ENCODE measurements at regions not wholly inside any gene's neighbourhood (a gene's known extent, or its start where the extent isn't known, plus 50 kb on each side); places are given as distances from the start of the nearest gene placed in this dataset.

DNA sequence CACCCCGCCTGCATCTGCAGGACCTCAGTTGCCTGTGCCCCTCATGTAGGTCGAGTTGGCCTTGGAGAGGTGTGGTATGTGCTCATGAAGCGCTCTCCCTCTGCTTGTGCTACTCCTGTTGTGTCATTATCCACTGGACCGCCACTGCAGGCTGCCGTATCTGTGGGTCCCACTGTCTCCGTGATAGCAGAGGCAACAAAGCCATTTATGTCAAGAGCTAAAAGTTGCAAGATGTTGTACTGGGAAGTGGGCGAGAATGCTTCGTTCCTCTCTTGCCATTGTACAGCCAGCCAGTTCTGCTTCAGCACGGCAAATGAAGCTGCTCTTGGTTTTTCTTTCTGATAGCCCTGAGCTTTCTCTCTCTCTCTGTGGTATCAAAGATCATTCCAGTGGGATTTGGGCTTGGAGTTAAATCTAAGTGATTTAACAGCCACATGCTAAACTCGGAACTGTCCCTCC lies 89.0 kb downstream of the TMEM212 start:
- no peaks in the 10 kb centered on the region for H3K9me3 ChIP-seq (ENCODE audit: low read depth)
- TF ChIP-seq EZH2phosphoT487 (IDR thresholded peaks at IDR 0.05; ENCODE audit: insufficient read depth, low read depth) = no peak
- no peak for TF ChIP-seq EZH2 (IDR thresholded peaks at IDR 0.05; ENCODE audit: insufficient read depth, poor library complexity, severe bottlenecking)
- 0 out of 2 replicates have a peak, but pooled peaks cover 5% of the 10 kb centered on the region for H3F3A ChIP-seq (ENCODE audit: insufficient read depth)
- no peak overlapping the region for H3K4me2 ChIP-seq (ENCODE audit: unreplicated experiment)
- no peaks in the 10 kb centered on the region for H3K4me1 ChIP-seq (ENCODE audit: insufficient read depth)
- no peak overlapping the region for H3K4me3 ChIP-seq
- 77 to 79% methylated on average over 10 of the region's 10 CpGs for whole genome bisulfite sequencing, 2 experiments (ENCODE audit: low coverage in 1 of 2, low lambda C conversion rate in 2 of 2, missing lambda C conversion rate in 2 of 2)
- no peak overlapping the region for H3K27ac ChIP-seq
- 0 out of 2 replicates have a peak overlapping the region, but pooled peaks have one; percentile 37 for H2AFZ ChIP-seq
- H3K36me3 ChIP-seq (ENCODE audit: low read depth) = no peaks in the 10 kb centered on the region
- no peaks in the 10 kb centered on the region for H3K9me2 ChIP-seq (ENCODE audit: insufficient read depth)
- no peak overlapping the region for H3K9ac ChIP-seq
- in situ Hi-C loops (cut with MboI) = no loop called here
- H3K27me3 ChIP-seq (replicated peaks; ENCODE audit: insufficient read depth) = no peaks in the 10 kb centered on the region
- no peaks in the 10 kb centered on the region for H4K20me1 ChIP-seq (ENCODE audit: insufficient read depth)
- H3K79me2 ChIP-seq (ENCODE audit: insufficient read depth) = no peaks in the 10 kb centered on the region
- DNase-seq = no peak

DNA sequence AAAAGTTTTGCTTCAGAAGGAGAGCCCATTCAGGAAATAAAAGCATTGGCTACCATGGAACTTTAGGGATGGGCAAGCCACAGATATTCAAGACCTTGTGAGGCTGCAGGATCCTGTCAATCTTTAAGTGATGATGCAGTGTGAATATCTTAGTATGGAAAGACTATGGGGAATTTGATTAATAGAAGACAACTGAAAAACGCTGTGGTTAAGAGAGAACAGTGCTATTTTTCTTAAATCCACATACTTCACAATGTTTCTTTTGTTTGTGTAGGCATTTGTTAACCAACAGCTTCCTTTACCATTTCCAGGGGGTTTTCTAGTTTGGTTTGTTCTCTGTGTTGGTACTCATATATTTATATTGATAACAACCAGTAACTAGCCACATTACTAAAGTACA lies 90.3 kb downstream of the TMEM212 start:
- in situ Hi-C loops (cut with MboI) = no loop called here
- H3K79me2 ChIP-seq (ENCODE audit: insufficient read depth) = no peaks in the 10 kb centered on the region
- no peaks in the 10 kb centered on the region for H3K36me3 ChIP-seq (ENCODE audit: low read depth)
- DNase-seq = no peak
- no peaks in the 10 kb centered on the region for H3K27me3 ChIP-seq (replicated peaks; ENCODE audit: insufficient read depth)
- TF ChIP-seq EZH2 (IDR thresholded peaks at IDR 0.05; ENCODE audit: insufficient read depth, poor library complexity, severe bottlenecking) (no peak), EZH2phosphoT487 (IDR thresholded peaks at IDR 0.05; ENCODE audit: insufficient read depth, low read depth) (no peak)
- H3K9ac ChIP-seq = no peak overlapping the region
- H4K20me1 ChIP-seq (ENCODE audit: insufficient read depth) = no peaks in the 10 kb centered on the region
- H3K9me3 ChIP-seq (ENCODE audit: low read depth) = no peaks in the 10 kb centered on the region
- H3K4me1 ChIP-seq (ENCODE audit: insufficient read depth) = no peaks in the 10 kb centered on the region
- WGBS, 2 experiments (ENCODE audit: low coverage in 1 of 2, low lambda C conversion rate in 2 of 2, missing lambda C conversion rate in 2 of 2) = 27 to 38% methylated on average over 1 of the region's 1 CpG
- H3K4me2 ChIP-seq (ENCODE audit: unreplicated experiment) = no peak overlapping the region
- no peak overlapping the region for H2AFZ ChIP-seq
- no peak overlapping the region for H3K4me3 ChIP-seq
- H3F3A ChIP-seq (ENCODE audit: insufficient read depth) = 0 out of 2 replicates have a peak, but pooled peaks cover 5% of the 10 kb centered on the region
- H3K27ac ChIP-seq = no peak overlapping the region
- H3K9me2 ChIP-seq (ENCODE audit: insufficient read depth) = no peaks in the 10 kb centered on the region

DNA sequence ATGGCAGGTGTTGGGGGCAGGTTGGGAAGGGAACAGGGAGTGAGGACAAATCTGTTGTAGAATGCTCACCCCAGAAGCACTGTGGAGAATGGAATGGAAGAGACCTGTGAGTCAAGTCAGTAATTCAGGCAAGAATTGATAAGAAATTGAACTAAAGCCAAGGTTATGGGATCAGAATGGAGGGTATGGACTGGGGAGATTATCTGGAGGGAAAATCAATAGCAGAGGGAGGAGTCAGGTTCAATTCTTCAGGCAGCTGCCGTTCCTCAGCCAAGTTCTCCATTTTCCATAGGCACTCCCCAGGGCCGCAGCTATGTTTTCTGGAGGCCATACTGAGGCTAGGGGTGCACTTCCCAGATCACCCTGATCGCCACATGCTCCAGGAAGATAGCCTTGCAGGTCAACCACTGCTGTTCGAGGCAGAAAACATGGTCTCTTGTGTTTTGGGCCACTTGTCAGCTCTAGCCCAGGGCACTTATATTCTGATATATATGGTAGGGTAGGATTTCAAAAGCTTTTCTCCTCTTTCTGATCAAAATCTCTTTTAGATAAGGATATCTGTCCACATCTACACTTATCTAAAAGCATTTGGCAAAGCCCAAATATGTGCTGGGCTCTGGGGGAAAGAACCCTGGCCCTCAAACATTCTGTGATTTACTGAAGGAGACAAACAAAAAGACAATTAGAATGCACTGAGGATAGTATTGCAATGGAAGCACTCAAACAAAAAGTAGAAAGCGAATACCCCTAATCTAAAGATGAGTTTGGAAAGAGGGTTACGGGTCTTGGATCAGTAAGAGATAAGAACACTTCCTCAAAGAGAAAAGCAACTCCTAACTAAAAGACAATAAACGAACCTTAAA lies 92.3 kb downstream of the TMEM212 start:
- Histone ChIP-seq H3F3A (ENCODE audit: insufficient read depth) (0 out of 2 replicates have a peak, but pooled peaks cover 5% of the 10 kb centered on the region), H3K36me3 (ENCODE audit: low read depth) (no peaks in the 10 kb centered on the region), H3K27ac (no peak overlapping the region), H3K9me2 (ENCODE audit: insufficient read depth) (no peaks in the 10 kb centered on the region), H3K4me2 (ENCODE audit: unreplicated experiment) (no peak overlapping the region), H3K9me3 (ENCODE audit: low read depth) (no peaks in the 10 kb centered on the region), H3K79me2 (ENCODE audit: insufficient read depth) (no peaks in the 10 kb centered on the region), H4K20me1 (ENCODE audit: insufficient read depth) (no peaks in the 10 kb centered on the region), H2AFZ (no peak overlapping the region), H3K4me3 (no peak overlapping the region), H3K9ac (no peak overlapping the region), H3K4me1 (ENCODE audit: insufficient read depth) (no peaks in the 10 kb centered on the region), H3K27me3 (replicated peaks; ENCODE audit: insufficient read depth) (no peaks in the 10 kb centered on the region)
- 66 to 70% methylated on average over 7 of the region's 7 CpGs for WGBS, 2 experiments (ENCODE audit: low coverage in 1 of 2, low lambda C conversion rate in 2 of 2, missing lambda C conversion rate in 2 of 2)
- in situ Hi-C loops (cut with MboI) = no loop called here
- DNase-seq = no peak
- no peak for TF ChIP-seq EZH2phosphoT487 (IDR thresholded peaks at IDR 0.05; ENCODE audit: insufficient read depth, low read depth)
- TF ChIP-seq EZH2 (IDR thresholded peaks at IDR 0.05; ENCODE audit: insufficient read depth, poor library complexity, severe bottlenecking) = no peak

DNA sequence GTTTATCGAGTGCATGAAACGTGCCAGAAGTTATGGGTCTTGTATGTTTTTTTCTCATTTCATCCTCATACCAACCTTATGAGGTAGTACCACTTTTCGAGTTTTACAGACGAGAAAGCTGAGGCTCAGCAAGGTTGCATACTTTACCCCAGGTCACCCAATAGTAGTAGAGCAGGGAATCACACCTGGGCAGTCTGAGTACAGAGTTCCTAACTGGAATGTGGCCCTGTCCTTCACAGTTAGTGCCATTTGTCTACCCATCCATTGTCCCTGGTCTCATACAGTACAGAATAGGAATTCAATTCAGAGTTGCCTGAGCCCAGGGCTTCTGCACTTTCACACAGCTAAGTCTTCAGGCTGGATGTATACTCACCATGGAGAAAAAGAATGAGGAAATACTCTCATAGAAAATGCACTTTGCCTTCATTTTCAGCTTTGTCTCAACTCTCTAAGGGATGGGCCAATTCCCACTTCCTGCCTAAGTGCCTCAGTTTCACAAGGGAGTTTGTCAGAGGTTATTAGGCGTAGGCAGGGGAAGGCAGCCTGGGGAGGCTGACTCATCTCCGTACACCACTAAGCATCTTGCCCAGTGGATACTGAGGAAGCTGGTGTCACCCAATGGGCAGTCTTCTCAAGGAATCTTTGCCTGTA lies 93.2 kb downstream of the TMEM212 start:
- Histone ChIP-seq H3K4me2 (ENCODE audit: unreplicated experiment) (no peak overlapping the region), H3K79me2 (ENCODE audit: insufficient read depth) (no peaks in the 10 kb centered on the region), H3K27me3 (replicated peaks; ENCODE audit: insufficient read depth) (no peaks in the 10 kb centered on the region), H3K9ac (no peak overlapping the region), H4K20me1 (ENCODE audit: insufficient read depth) (no peaks in the 10 kb centered on the region), H3K36me3 (ENCODE audit: low read depth) (no peaks in the 10 kb centered on the region), H2AFZ (peak overlapping the region; percentile 44), H3F3A (ENCODE audit: insufficient read depth) (0 out of 2 replicates have a peak, but pooled peaks cover 5% of the 10 kb centered on the region), H3K27ac (peak overlapping the region; percentile 39), H3K9me2 (ENCODE audit: insufficient read depth) (no peaks in the 10 kb centered on the region), H3K9me3 (ENCODE audit: low read depth) (no peaks in the 10 kb centered on the region), H3K4me3 (no peak overlapping the region), H3K4me1 (ENCODE audit: insufficient read depth) (no peaks in the 10 kb centered on the region)
- WGBS, 2 experiments (ENCODE audit: low coverage in 1 of 2, low lambda C conversion rate in 2 of 2, missing lambda C conversion rate in 2 of 2) = 77 to 78% methylated on average over 6 of the region's 6 CpGs
- peak; percentile 85 for DNase-seq
- TF ChIP-seq EZH2phosphoT487 (IDR thresholded peaks at IDR 0.05; ENCODE audit: insufficient read depth, low read depth) (no peak), EZH2 (IDR thresholded peaks at IDR 0.05; ENCODE audit: insufficient read depth, poor library complexity, severe bottlenecking) (no peak)
- in situ Hi-C loops (cut with MboI) = no loop called here

Data from GM23248 (cell line).